ENCODE measurements at regions not wholly inside any gene's neighbourhood (a gene's known extent, or its start where the extent isn't known, plus 50 kb on each side); places are given as distances from the start of the nearest gene placed in this dataset.

GRCh38 chr6:18720075-18720474, 332.9 kb downstream of the RNF144B start:
- no peaks in the 10 kb centered on the region for H3K9me3 ChIP-seq
- H3K27me3 ChIP-seq: no peaks in the 10 kb centered on the region
- no peak overlapping the region for H3K4me3 ChIP-seq
- H3K27ac ChIP-seq: no peak overlapping the region
- ATAC-seq (no peak), DNase-seq (no peak)
- no peaks in the 10 kb centered on the region for H3K36me3 ChIP-seq
- intact Hi-C loops (cut with DNase I): no loop called here
- no peaks in the 10 kb centered on the region for H3K4me1 ChIP-seq
- TF ChIP-seq CTCF (IDR thresholded peaks at IDR 0.05): no peak

- Histone ChIP-seq H3K4me1 (no peaks in the 10 kb centered on the region), H3K9me3 (no peaks in the 10 kb centered on the region), H3K36me3 (no peaks in the 10 kb centered on the region), H3K4me3 (no peak overlapping the region), H3K27ac (no peak overlapping the region), H3K27me3 (no peaks in the 10 kb centered on the region)
- intact Hi-C loops (cut with DNase I): no loop called here
- ATAC-seq: no peak
- no peak for DNase-seq
- TF ChIP-seq CTCF (IDR thresholded peaks at IDR 0.05): no peak
These were observed 336.9 kb downstream of the RNF144B start for GRCh38 chr6:18724056-18724455.

GRCh38 chr6:18725449-18725848, 338.3 kb downstream of the RNF144B start:
- H3K9me3 ChIP-seq: no peaks in the 10 kb centered on the region
- no peak for DNase-seq
- no peak for TF ChIP-seq CTCF (IDR thresholded peaks at IDR 0.05)
- no peak overlapping the region for H3K27ac ChIP-seq
- ATAC-seq: no peak
- intact Hi-C loops (cut with DNase I): no loop called here
- no peaks in the 10 kb centered on the region for H3K4me1 ChIP-seq
- no peaks in the 10 kb centered on the region for H3K36me3 ChIP-seq
- H3K27me3 ChIP-seq: no peaks in the 10 kb centered on the region
- no peak overlapping the region for H3K4me3 ChIP-seq

GRCh38 chr6:18733921-18734550, 346.9 kb downstream of the RNF144B start:
- no peak for TF ChIP-seq CTCF (IDR thresholded peaks at IDR 0.05)
- no peaks in the 10 kb centered on the region for H3K4me1 ChIP-seq

GRCh38 chr6:18741741-18742140, 354.6 kb downstream of the RNF144B start:
- TF ChIP-seq CTCF (IDR thresholded peaks at IDR 0.05): no peak
- ATAC-seq (no peak), DNase-seq (no peak)
- H3K4me3 ChIP-seq: no peak overlapping the region
- no peak overlapping the region for H3K27ac ChIP-seq
- no peaks in the 10 kb centered on the region for H3K4me1 ChIP-seq
- intact Hi-C loops (cut with DNase I): no loop called here
- H3K9me3 ChIP-seq: no peaks in the 10 kb centered on the region
- no peaks in the 10 kb centered on the region for H3K36me3 ChIP-seq
- no peaks in the 10 kb centered on the region for H3K27me3 ChIP-seq

More at GRCh38 chr6:18733921-18734550, 346.9 kb downstream of the RNF144B start:
- ATAC-seq (no peak), DNase-seq (no peak)
- Histone ChIP-seq H3K27me3 (no peaks in the 10 kb centered on the region), H3K36me3 (no peaks in the 10 kb centered on the region), H3K27ac (no peak overlapping the region), H3K9me3 (no peaks in the 10 kb centered on the region), H3K4me3 (no peak overlapping the region)
- intact Hi-C loops (cut with DNase I): no loop called here

- intact Hi-C loops (cut with DNase I): no loop called here
- Histone ChIP-seq H3K27ac (no peak overlapping the region), H3K36me3 (no peaks in the 10 kb centered on the region), H3K4me3 (no peak overlapping the region), H3K4me1 (no peaks in the 10 kb centered on the region), H3K27me3 (no peaks in the 10 kb centered on the region), H3K9me3 (no peaks in the 10 kb centered on the region)
- TF ChIP-seq CTCF (IDR thresholded peaks at IDR 0.05): no peak
- DNase-seq: no peak
- ATAC-seq: no peak
These were observed 355.3 kb downstream of the RNF144B start for GRCh38 chr6:18742406-18742805.
